Activated T-cell treated with anti-CD3 and anti-CD28 coated beads, Interleukin-2, amount 50 U/mL, for 4 hours (primary cell): ENCODE measurements at regions not wholly inside any gene's neighbourhood (a gene's known extent, or its start where the extent isn't known, plus 50 kb on each side); places are given as distances from the start of the nearest gene placed in this dataset.

Source experiments
- ATAC-seq, 2 donors: fragments of 200-7000 bp; cut with Tn5 transposase; one replicate each; pipeline ENCODE4 v1.10.0; 2021
- DNase-seq: peaks from one replicate; pipeline ENCODE4 v3.0.0-alpha.2; 2020
- H3K27me3 Mint-ChIP-seq: one replicate; pipeline ENCODE4 v1.8.0; 2021; ENCODE audit warnings: low read depth, mixed read lengths
- H3K36me3 Mint-ChIP-seq: one replicate; pipeline ENCODE4 v1.8.0; 2022; ENCODE audit warnings: mixed read lengths; ENCODE audit not compliant: insufficient read depth
- H3K4me1 Mint-ChIP-seq: one replicate; pipeline ENCODE4 v1.8.0; 2021; ENCODE audit warnings: low read depth, mixed read lengths
- H3K4me3 Mint-ChIP-seq: one replicate; pipeline ENCODE4 v1.8.0; 2021; ENCODE audit warnings: mild to moderate bottlenecking, moderate library complexity, mixed read lengths
- H3K9me3 Mint-ChIP-seq: one replicate; pipeline ENCODE4 v1.8.0; 2021; ENCODE audit warnings: mixed read lengths

DNA sequence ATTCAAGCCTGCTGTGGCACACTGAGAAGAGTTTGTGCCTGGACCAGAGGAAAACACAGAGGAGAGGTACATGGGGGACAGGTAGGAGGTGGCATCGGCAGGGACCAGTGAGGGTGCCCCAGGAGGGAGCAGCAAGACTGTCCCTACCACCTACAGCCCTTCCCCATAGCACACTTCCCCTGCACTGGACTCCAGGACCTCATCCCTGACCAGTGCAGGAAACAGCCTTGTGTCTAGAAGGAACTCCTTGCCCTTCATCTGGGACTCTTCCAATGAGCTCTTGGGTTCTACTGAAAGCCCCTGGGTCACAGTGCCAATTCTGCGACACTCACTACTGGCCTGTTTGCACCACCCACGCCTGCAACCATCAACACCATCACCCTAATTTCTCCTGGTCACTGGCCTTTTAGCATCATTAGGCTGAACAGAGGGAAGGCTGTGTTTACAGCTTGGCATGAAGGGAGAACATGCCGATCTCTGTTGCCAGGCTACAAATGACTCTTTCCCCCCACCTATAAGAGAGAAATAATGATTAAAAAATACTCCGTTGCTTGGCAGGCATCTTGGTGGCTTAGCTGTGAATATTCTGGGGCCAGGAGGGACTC is 371.9 kb upstream of the ZMIZ1 start:
- DNase-seq (no peak), ATAC-seq (no peak)
- Mint-ChIP-seq H3K36me3 (no peaks in the 10 kb centered on the region), H3K4me1 (no peaks in the 10 kb centered on the region), H3K4me3 (no peak overlapping the region), H3K27me3 (peaks cover 13% of the 10 kb centered on the region), H3K9me3 (no peaks in the 10 kb centered on the region)

DNA sequence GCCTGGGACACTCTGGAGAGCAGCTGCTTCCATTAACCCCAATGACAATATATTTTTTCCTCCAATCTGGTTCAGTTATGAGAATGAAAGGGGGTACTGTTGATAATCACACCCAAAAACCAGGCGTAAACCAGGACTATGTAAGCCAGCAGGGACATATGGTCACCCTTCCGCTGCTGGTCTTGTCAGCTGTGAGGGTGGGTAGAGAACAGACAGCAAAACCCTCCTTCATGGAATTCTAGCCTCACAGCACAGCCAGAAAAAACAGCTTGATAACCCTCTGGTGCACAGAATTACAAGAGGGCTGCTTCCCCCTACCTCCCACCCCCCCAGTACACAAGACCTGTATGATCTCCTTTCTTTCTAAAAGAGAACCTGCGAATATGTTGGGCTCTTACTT is 368.8 kb upstream of the ZMIZ1 start:
- Mint-ChIP-seq H3K4me3 (no peak overlapping the region), H3K9me3 (no peaks in the 10 kb centered on the region), H3K27me3 (peaks cover 9% of the 10 kb centered on the region), H3K4me1 (no peaks in the 10 kb centered on the region), H3K36me3 (no peaks in the 10 kb centered on the region)
- no peak for ATAC-seq
- DNase-seq = no peak

DNA sequence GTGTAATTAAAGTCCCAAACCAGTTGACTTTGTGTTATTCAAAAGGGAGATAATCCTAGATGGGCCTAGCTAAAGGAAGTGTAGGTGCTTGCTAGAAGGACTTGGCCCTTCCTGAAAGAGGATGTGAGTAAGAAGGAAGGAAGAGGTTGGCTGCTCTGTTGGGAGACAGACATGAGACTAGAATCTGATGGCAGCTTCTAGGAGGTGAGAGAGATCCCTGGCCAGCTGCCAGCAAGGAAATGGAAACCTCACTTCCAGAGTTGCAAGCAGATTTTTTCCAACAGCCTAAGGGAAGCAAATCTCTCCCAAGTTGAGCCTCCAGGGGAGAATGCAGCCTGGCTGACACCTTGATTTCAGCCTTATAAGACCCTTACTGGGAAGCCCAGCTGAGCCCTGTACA is 368.4 kb upstream of the ZMIZ1 start:
- Mint-ChIP-seq H3K4me3 (no peak overlapping the region), H3K9me3 (no peaks in the 10 kb centered on the region), H3K36me3 (no peaks in the 10 kb centered on the region), H3K4me1 (no peaks in the 10 kb centered on the region), H3K27me3 (peaks cover 9% of the 10 kb centered on the region)
- ATAC-seq = no peak
- DNase-seq = no peak

DNA sequence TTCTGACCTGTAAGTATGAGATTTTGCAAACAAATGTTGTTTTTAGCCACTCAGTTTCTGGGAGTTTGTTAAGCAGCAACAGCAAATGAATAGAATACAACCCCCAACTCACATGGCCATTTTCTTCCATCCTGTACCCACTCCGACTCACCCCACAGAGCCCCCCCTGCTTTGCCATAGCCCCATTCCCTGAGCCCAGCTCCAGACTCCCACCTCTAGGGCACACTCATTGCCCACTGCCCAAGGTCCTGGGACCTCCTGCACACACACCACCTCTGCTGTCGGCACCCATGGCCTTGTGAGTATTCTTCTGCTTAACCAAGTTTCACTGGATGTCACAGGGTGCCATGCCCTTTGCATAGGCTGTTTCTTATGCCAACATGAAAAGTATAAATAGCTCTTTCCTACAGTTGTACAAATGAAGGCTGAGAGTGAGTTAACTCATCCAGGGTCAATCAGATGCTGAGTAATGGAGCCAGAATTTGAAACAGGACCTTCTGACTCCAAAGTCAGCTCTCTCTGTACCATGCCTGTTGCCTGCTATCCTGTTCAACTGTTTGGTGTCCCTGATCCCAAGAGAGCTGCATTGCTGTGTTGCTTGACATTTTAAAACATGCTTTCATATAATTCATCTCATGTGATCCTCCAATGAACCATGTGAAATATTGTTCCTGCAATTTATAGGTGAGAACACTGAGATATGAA is 367.8 kb upstream of the ZMIZ1 start:
- Mint-ChIP-seq H3K4me3 (no peak overlapping the region), H3K9me3 (no peaks in the 10 kb centered on the region), H3K27me3 (peaks cover 9% of the 10 kb centered on the region), H3K4me1 (no peaks in the 10 kb centered on the region), H3K36me3 (no peaks in the 10 kb centered on the region)
- ATAC-seq (no peak), DNase-seq (no peak)

DNA sequence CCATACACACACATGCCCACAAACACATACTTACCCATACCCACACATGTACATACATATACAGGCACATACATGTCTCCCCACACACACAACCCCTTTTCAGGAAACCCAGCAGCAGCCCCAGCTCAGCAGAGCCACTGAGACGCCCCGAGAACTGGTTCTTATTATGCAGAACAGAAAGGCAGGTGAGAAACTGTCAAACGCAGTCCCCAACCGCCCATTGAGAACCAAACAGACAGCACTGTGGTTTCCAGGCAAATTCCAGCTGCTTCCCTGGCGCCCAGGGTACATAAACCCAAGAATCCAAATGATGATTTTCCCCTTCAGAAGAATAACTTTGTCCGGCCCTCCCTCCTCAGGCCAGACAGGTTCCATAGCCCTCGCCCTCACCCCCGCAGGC is 366.6 kb upstream of the ZMIZ1 start:
- DNase-seq (no peak), ATAC-seq (no peak)
- Mint-ChIP-seq H3K4me1 (no peaks in the 10 kb centered on the region), H3K36me3 (no peaks in the 10 kb centered on the region), H3K27me3 (peaks cover 9% of the 10 kb centered on the region), H3K4me3 (no peak overlapping the region), H3K9me3 (no peaks in the 10 kb centered on the region)

DNA sequence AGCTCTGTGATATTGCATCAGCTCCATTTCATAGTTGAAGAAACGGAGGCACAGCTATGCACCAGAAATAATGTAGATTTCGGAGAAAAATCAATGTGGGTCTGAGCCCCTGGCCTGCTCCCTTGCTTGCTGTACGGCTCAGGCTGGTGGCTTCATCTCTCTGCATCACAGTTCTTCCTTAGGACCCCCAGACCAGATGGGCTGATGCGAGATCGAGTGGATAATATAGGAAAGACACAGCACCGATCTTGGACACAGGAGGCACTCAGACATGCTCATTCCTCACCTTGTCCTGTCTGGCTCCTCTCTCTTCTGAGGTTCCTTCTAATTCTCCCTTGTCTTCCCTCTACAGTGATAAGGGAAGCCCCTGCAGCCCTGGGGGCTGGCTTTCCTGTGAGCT is 365.9 kb upstream of the ZMIZ1 start:
- H3K27me3 Mint-ChIP-seq = peaks cover 9% of the 10 kb centered on the region
- no peaks in the 10 kb centered on the region for H3K4me1 Mint-ChIP-seq
- no peaks in the 10 kb centered on the region for H3K9me3 Mint-ChIP-seq
- no peak for ATAC-seq
- no peaks in the 10 kb centered on the region for H3K36me3 Mint-ChIP-seq
- DNase-seq = no peak
- H3K4me3 Mint-ChIP-seq = no peak overlapping the region

DNA sequence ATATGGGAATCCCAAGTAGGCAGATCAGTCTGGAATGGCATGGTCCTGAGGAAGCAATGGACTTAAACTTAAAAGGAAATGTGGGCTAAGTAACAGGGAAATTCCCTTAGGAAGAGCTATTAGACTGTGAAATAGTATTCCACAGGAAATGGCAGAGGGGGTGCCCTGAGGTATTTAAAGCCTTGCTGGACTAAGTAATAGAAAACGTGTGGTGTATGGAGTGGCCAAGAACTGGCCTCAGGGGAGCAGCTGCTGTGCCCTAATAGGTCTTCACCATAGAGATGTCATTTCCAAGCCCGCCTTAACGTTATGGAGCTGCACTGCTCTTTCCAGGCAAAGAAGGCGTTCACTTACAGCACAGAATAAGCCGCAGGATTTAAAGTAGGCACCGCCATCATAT is 365.2 kb upstream of the ZMIZ1 start:
- ATAC-seq = no peak
- no peak for DNase-seq
- H3K9me3 Mint-ChIP-seq = no peaks in the 10 kb centered on the region
- no peaks in the 10 kb centered on the region for H3K36me3 Mint-ChIP-seq
- H3K27me3 Mint-ChIP-seq = peaks cover 9% of the 10 kb centered on the region
- no peak overlapping the region for H3K4me3 Mint-ChIP-seq
- H3K4me1 Mint-ChIP-seq = no peaks in the 10 kb centered on the region

DNA sequence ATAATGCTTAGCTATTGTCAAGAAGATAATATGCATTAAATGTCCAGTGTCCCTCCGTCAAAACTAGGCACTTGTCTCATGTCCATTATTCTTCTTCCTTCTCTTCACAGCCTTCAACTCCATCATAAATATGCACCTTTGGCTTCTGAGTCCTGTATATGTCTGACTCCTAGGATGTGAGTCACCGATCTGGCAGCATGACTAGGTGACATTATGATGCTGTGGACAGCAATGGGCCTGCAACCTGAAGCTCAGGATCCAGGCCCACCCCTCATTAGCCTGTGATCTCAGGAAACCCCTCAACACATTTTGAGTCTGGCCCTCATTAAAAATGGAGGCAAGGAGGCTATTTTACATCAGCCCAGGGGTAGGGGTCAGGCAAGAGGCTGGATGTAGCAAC is 362.5 kb upstream of the ZMIZ1 start:
- ATAC-seq (no peak), DNase-seq (no peak)
- peaks cover 8% of the 10 kb centered on the region for H3K27me3 Mint-ChIP-seq
- no peak overlapping the region for H3K4me3 Mint-ChIP-seq
- no peaks in the 10 kb centered on the region for H3K4me1 Mint-ChIP-seq
- no peaks in the 10 kb centered on the region for H3K36me3 Mint-ChIP-seq
- no peaks in the 10 kb centered on the region for H3K9me3 Mint-ChIP-seq

DNA sequence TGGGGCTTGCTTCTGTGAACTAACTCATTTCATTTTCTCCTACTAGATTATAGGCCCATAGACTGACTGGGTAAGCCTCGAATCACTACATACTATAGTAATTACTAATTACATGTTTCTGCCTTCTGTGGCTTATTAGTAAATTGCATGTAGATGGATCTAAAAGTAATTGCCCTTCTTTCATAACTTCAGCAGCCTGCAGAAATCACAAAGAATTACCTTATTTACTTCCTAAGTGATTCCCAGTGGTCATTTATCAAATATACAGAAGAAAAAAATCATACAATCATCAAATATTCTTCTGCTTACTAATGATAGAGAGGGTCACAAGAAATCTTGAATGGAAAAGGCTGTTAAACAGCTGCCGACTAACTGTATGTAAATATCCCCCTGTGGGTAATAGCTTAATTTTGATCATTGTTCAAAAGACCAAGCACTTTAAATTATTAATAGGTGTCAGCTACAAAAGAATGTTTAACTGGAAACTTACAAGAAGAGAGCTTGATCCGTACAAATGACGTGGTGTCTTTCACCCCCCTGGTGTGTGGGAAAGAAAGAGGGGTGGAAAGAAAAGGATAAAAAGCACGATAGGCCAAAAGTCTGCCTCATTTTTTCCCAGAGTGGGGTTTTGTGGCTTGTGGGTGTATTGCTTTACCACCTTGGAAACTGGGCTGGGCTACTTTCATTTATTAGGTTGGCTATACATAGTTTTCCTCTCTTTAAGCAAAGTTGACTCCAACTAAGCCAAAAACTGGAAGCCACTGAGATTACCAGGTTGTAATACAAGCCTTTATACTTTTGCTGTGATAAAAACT is 361.8 kb upstream of the ZMIZ1 start:
- Mint-ChIP-seq H3K27me3 (peaks cover 3% of the 10 kb centered on the region), H3K36me3 (no peaks in the 10 kb centered on the region), H3K9me3 (no peaks in the 10 kb centered on the region), H3K4me3 (no peak overlapping the region), H3K4me1 (no peaks in the 10 kb centered on the region)
- DNase-seq = no peak
- ATAC-seq = no peak

DNA sequence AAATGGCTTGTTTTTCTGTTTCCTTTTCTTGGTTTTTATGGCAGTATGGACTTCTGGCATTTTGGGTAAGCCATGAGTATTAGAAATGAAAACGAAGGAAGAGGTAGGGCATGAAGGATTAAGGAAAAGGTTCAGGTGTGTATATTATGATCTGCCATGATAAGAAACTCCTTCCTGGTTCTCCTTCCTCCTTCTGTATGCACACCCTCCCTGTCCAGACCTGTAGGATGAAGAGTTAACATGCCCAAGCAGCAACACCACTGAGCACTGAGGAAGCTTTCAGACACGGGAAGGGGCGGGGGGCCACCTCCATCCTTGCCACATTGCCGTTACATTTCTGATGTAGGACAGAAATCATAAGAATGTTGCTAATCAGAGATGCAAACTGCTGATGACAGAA is 361.0 kb upstream of the ZMIZ1 start:
- no peak overlapping the region for H3K4me3 Mint-ChIP-seq
- H3K9me3 Mint-ChIP-seq = no peaks in the 10 kb centered on the region
- peaks cover 3% of the 10 kb centered on the region for H3K27me3 Mint-ChIP-seq
- no peaks in the 10 kb centered on the region for H3K4me1 Mint-ChIP-seq
- DNase-seq (no peak), ATAC-seq (no peak)
- no peaks in the 10 kb centered on the region for H3K36me3 Mint-ChIP-seq

DNA sequence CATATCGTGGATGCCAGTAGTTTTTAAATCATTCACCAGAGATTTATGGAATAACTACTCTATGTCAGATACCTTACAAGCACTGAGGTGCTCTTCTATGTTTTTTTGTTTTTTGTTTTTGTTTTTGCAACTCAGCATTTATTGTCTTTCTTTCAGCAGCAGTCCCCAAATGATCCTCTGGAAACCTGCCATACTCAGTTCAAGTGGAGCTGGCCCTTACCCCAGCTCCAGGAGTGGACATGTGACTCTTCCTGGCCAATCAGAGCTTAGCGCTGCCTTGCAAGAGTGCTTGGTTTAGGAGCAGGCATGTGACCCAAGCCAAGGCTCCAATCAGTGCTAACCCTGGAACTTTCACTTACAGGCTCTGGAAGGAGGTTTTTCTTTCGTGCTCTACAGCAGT is 356.6 kb upstream of the ZMIZ1 start:
- no peaks in the 10 kb centered on the region for H3K9me3 Mint-ChIP-seq
- DNase-seq = no peak
- no peaks in the 10 kb centered on the region for H3K36me3 Mint-ChIP-seq

DNA sequence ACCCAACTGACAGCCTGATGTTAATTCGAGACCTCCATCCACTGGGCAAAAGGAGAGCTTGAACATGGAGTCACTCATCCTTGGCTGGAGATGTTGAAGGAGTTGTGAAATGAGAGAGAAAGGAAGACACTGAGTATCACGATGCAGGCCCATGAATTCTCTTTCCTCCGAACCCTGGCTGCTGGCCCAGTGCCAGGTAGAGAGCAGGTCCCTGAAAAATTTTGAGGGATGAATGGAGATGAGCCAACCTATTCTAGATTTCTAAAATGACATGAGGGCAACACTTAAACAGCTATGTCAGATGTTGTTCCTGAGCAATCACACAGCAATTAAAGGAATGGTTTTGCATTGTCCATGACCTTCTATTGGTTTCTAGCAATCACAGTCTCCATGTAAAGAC is 355.1 kb upstream of the ZMIZ1 start:
- no peak overlapping the region for H3K4me3 Mint-ChIP-seq
- H3K27me3 Mint-ChIP-seq = peaks cover 4% of the 10 kb centered on the region
- H3K4me1 Mint-ChIP-seq = no peaks in the 10 kb centered on the region
- DNase-seq (no peak), ATAC-seq (no peak)
- H3K36me3 Mint-ChIP-seq = no peaks in the 10 kb centered on the region
- H3K9me3 Mint-ChIP-seq = no peaks in the 10 kb centered on the region

More for the DNA sequence above, 356.6 kb upstream of the ZMIZ1 start:
- H3K4me1 Mint-ChIP-seq = no peaks in the 10 kb centered on the region
- no peak for ATAC-seq
- H3K27me3 Mint-ChIP-seq = peaks cover 3% of the 10 kb centered on the region
- H3K4me3 Mint-ChIP-seq = no peak overlapping the region

DNA sequence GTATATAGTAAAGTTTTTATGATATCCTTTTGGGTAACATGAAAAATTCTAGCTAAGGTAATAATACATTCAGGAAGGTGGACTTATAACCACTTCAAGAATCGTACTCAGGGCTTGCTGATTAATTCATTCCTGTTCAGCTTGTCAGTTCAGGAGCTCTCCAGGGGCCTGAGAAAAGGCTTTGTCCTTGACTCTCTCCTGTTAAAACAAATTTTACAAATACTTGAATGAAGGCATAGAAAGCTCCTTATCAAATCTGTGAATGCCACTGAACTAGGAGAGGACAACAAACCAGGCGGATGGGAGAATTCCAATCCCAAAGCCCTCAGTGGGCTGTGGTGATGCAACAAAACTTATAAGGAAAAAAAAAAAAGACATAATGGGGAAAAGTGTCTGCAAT is 354.5 kb upstream of the ZMIZ1 start:
- Mint-ChIP-seq H3K36me3 (no peaks in the 10 kb centered on the region), H3K27me3 (peaks cover 4% of the 10 kb centered on the region), H3K4me1 (no peaks in the 10 kb centered on the region), H3K4me3 (no peak overlapping the region), H3K9me3 (no peaks in the 10 kb centered on the region)
- ATAC-seq (no peak), DNase-seq (no peak)

DNA sequence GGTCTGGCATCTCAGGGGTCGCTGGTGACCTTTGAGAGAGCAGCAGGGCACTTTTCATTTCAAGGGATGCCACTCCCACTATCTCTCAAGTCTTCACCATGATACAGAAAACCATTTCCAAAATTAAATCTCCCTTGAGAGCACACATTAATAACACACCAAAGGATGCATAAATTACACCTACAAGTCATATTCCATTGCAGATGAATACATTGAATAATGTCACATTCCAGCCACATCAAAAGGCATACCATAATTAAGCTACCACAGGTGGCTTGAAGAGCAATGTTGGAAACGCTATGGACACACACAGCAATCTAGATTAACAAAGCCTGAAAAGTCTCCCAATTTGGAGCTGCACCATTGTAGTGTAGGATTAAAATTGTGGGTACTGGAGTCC is 353.3 kb upstream of the ZMIZ1 start:
- DNase-seq (no peak), ATAC-seq (peak in 1 of 2 donors; percentile 41)
- no peaks in the 10 kb centered on the region for H3K36me3 Mint-ChIP-seq
- no peaks in the 10 kb centered on the region for H3K9me3 Mint-ChIP-seq
- H3K27me3 Mint-ChIP-seq = peaks cover 7% of the 10 kb centered on the region
- no peaks in the 10 kb centered on the region for H3K4me1 Mint-ChIP-seq
- H3K4me3 Mint-ChIP-seq = no peak overlapping the region
